ENCODE measurements at regions not wholly inside any gene's neighbourhood (a gene's known extent, or its start where the extent isn't known, plus 50 kb on each side); places are given as distances from the start of the nearest gene placed in this dataset.

DNA sequence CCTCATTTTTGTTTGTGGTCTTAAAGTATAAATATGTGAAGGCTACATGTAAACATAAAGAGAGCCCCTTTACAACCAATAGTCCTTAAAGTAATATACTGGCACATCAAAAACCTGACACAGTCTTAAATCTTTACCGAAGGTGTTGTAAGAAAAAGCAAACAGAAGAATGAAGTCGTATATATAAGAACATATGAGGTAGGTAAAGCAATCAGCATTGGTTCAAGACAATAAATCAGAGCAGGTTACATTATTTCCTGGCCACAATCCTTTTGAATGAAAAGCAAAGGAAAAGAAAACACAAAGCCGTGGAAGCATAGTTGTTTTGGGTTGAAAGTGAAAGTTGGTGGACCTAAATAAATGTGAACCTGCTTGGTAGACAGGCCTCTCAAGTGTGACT is 183.7 kb upstream of the STXBP6 start:
- TF ChIP-seq POLR2A (IDR thresholded peaks at IDR 0.05; ENCODE audit: low read length): no peak
- TF ChIP-seq GATA1 (IDR thresholded peaks at IDR 0.05; ENCODE audit: low read depth, low read length): no peak
